ENCODE measurements at regions not wholly inside any gene's neighbourhood (a gene's known extent, or its start where the extent isn't known, plus 50 kb on each side); places are given as distances from the start of the nearest gene placed in this dataset.
A peak's percentile ranks its signal among the peaks of the same experiment; 100 is the strongest.

GRCh38 chr6:3906846-3907151 is 57.6 kb downstream of the FAM50B start:
- 76 to 78% methylated on average over 2 of the region's 2 CpGs for WGBS, 2 donors
- Histone ChIP-seq H3K4me1 (peaks cover 49% of the 10 kb centered on the region), H3K36me3 (replicated peaks in 1 of 2; ENCODE audit: insufficient read depth in 1 of 2, low read depth in 2 of 2) (no peaks in the 10 kb centered on the region), H3K9me3 (no peaks in the 10 kb centered on the region), H3K27ac (peak overlapping the region in 3 of 4 donors; percentile 72 to 86 (median 80)), H3K27me3 (no peaks in the 10 kb centered on the region), H3K4me3 (no peak overlapping the region)
- no peak for TF ChIP-seq POLR2A (IDR thresholded peaks at IDR 0.05)
- TF ChIP-seq CTCF (IDR thresholded peaks at IDR 0.05): no peak
- no peak for ATAC-seq
- intact Hi-C loops (cut with DNase I): no loop called here
- DNase-seq: no peak

GRCh38 chr6:3908223-3908622 is 59.0 kb downstream of the FAM50B start:
- H3K4me3 ChIP-seq: no peak overlapping the region
- H3K27ac ChIP-seq: no peak overlapping the region
- TF ChIP-seq POLR2A (IDR thresholded peaks at IDR 0.05) (no peak), CTCF (IDR thresholded peaks at IDR 0.05) (no peak)
- ATAC-seq (no peak), DNase-seq (no peak)
- intact Hi-C loops (cut with DNase I): no loop called here
- no peaks in the 10 kb centered on the region for H3K36me3 ChIP-seq (replicated peaks in 1 of 2; ENCODE audit: insufficient read depth in 1 of 2, low read depth in 2 of 2)
- H3K4me1 ChIP-seq: peaks cover 64% of the 10 kb centered on the region
- no peaks in the 10 kb centered on the region for H3K9me3 ChIP-seq
- no peaks in the 10 kb centered on the region for H3K27me3 ChIP-seq
- 92 to 94% methylated on average over 10 of the region's 10 CpGs for WGBS, 2 donors

- WGBS, 2 donors: 93 to 95% methylated on average over 4 to 6 of the region's 6 CpGs
- H3K4me3 ChIP-seq: no peak overlapping the region
- no peak overlapping the region for H3K27ac ChIP-seq
Measured at GRCh38 chr6:3908961-3909360, 59.8 kb downstream of the FAM50B start.

DNA sequence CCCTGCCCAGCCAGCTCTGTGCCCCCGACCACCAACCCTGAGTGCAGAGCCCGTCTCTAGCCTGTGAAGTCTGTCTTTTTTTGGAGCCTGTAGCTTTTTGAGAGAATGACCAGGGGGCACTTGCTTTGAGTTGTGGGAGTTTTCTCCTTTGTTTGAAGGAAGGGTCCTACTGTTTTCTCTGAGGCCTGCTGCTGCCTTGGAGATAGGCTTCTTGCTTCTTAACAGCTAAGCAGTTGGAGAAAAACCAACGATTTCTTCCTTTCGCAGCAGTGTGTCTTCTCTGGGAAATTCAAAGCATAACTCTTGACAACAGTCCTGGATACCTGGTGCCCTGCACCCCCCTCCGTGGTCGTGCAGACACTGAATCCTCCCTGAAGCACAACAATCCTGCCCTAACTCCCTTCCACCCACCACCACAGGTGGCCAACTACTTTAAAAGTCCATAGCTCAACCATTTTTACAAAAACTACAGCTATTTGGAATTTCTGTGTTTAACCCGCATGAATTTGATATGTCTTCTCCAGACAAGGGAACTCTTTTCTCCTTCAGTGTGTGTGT is 61.0 kb downstream of the FAM50B start:
- DNase-seq (no peak), ATAC-seq (no peak)
- no peaks in the 10 kb centered on the region for H3K36me3 ChIP-seq (replicated peaks in 1 of 2; ENCODE audit: insufficient read depth in 1 of 2, low read depth in 2 of 2)
- no peak overlapping the region for H3K27ac ChIP-seq
- no peak overlapping the region for H3K4me3 ChIP-seq
- no peaks in the 10 kb centered on the region for H3K9me3 ChIP-seq
- 90 to 93% methylated on average over 7 of the region's 7 CpGs for WGBS, 2 donors
- intact Hi-C loops (cut with DNase I): no loop called here
- H3K4me1 ChIP-seq: peaks cover 75% of the 10 kb centered on the region
- TF ChIP-seq CTCF (IDR thresholded peaks at IDR 0.05) (no peak), POLR2A (IDR thresholded peaks at IDR 0.05) (no peak)
- H3K27me3 ChIP-seq: no peaks in the 10 kb centered on the region

More at GRCh38 chr6:3908961-3909360, 59.8 kb downstream of the FAM50B start:
- H3K4me1 ChIP-seq: peaks cover 69% of the 10 kb centered on the region
- no peaks in the 10 kb centered on the region for H3K9me3 ChIP-seq
- intact Hi-C loops (cut with DNase I): no loop called here
- ATAC-seq (no peak), DNase-seq (no peak)
- H3K27me3 ChIP-seq: no peaks in the 10 kb centered on the region
- TF ChIP-seq POLR2A (IDR thresholded peaks at IDR 0.05) (no peak), CTCF (IDR thresholded peaks at IDR 0.05) (no peak)
- H3K36me3 ChIP-seq (replicated peaks in 1 of 2; ENCODE audit: insufficient read depth in 1 of 2, low read depth in 2 of 2): no peaks in the 10 kb centered on the region

- WGBS, 2 donors: 86 to 88% methylated on average over 2 of the region's 2 CpGs
- intact Hi-C loops (cut with DNase I): no loop called here
- Histone ChIP-seq H3K9me3 (no peaks in the 10 kb centered on the region), H3K4me3 (no peak overlapping the region), H3K36me3 (replicated peaks in 1 of 2; ENCODE audit: insufficient read depth in 1 of 2, low read depth in 2 of 2) (no peaks in the 10 kb centered on the region), H3K27ac (peak overlapping the region; percentile 95 to 98 (median 96)), H3K27me3 (no peaks in the 10 kb centered on the region), H3K4me1 (peaks cover 72% of the 10 kb centered on the region)
- DNase-seq (no peak), ATAC-seq (no peak)
- no peak for TF ChIP-seq POLR2A (IDR thresholded peaks at IDR 0.05)
- no peak for TF ChIP-seq CTCF (IDR thresholded peaks at IDR 0.05)
Measured at GRCh38 chr6:3911130-3911529, 62.0 kb downstream of the FAM50B start.
